ENCODE measurements at regions not wholly inside any gene's neighbourhood (a gene's known extent, or its start where the extent isn't known, plus 50 kb on each side); places are given as distances from the start of the nearest gene placed in this dataset.
A peak's percentile ranks its signal among the peaks of the same experiment; 100 is the strongest.

DNA sequence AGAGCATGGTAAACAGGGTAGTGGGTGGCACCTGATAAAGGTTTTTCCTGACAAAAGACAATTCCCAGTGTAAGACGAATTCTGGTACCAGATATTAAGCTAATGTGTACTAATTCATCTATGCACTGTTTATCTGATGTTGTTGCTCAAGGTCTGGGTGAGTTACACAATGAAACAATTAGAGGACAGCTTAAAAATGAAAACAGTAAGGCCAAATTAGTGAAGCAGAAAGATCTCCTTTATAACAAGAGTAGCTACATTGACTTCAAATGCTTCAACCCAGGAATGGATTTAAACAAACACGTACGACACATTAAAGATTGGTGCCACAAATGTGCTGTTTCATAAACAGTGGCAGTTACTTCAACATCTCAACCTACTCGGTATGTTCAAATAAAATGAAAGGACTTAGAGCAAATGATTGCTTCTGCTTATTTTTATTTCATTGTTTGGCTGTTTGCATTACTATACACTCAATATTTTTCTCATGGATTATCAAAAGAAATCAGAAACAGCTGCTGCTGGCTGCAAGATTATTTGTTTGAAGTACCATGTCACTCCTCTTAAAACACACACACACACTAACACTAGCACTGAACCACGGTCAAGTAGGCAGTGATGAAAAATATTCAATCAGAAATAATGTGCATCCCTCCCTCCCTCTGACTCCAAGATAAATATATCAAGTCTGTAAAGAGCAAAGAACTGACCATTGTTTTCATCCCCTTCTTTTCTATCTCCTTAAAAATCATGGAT, 94.4 kb upstream of the RND3 start:
- DNase-seq (ENCODE audit: low spot score): no peak

DNA sequence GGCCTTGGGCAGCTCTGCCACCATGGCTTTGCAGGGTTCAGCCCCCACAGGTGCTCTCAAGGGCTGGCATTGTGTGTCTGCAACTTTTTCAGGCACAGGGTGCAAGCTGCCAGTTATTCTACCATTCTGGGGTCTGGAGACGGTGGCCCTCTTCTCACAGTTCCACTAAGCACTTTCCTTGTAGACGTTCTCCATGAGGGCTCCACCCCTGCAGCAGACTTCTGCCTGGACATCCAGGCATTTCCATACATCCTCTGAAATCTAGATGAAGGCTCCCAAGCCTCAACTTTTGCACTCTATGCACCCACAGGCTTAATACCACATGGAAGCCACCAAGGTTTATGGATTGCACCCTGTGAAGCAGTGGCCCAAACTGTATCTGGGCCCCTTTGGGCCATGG, 91.0 kb upstream of the RND3 start:
- no peak for DNase-seq (ENCODE audit: low spot score)

DNA sequence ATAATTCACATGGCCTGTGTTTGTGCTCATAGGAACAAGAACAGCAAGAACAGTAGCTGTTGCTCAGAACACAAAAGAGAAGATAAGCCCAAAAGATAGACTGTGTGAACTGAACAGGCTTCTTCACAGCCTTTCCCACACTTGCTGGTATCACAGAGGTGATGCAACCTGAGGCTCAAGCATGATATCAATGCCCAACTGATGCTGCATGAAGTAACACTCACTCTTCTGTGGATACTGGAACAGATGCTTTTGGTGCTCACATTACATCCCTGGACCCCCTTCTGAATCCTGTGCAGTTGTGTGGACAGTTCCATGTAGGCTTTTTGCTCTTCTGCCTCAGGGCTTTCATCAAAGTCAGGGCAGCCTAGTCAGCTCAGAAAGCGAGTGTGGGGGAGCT, 88.4 kb upstream of the RND3 start:
- no peak for DNase-seq (ENCODE audit: low spot score)

DNA sequence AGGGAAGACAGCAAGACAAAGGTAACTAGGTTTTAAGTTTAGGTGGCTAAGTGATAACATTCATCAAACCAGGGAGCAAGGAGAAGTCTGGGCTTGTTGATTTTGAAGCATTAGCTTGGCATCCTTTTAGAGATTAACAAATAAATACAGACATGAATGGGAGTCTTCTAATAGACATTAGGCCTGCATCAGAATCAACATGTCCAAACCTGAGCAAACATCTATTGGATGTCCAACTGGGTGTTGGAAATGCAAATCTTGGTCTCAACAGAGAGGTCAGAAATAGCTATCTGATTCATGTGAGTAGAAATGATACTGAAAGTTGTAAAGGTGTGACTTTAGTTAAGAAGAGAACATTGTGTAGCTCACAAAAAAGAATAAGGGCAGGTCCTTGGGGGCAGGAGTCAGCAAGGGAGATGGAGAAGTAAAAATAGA, 85.5 kb upstream of the RND3 start:
- no peak for DNase-seq (ENCODE audit: low spot score)

DNA sequence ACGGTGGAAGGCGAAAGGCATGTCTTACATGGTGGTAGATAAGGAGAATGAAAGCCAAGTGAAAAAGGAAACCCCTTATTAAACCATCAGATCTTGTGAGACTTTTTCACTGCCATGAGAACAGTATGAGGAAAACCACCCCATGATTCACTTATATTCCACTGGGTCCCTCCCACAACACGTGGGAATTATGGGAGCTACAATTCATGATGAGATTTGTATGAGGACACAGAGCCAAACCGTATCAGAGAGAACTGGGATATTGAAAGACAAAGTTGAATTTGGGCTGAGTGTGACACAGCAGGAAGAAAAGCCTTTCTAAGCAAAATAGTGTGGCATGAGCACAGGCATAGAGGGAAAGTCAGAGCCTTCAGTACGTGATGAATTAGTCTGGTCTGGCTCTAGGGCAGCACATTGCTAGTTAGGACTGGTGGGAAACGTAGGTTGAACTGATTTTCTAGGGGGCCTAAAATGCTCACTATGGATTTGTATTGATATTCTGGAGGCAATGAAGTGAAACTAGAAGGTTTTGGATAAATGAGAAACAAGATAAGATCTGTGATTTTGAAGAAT, 84.8 kb upstream of the RND3 start:
- DNase-seq (ENCODE audit: low spot score): no peak

DNA sequence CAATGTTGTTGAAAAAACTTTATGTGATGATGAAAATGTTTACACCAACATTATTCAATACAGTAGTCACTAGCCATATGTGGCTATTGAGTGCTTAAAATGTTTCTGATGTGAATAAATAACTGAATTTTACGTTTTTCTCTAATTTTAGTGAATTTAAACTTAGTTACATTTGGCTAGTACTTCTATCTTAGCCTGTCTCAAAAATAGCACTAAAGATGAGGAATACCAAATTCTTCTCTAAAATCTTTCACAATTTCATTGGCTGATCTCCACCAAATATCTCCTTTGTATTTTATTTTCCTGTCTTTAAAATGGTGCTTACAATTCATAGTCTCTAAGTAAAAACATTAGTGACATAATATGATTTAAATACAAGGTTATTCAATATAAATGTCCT, 83.7 kb upstream of the RND3 start:
- DNase-seq (ENCODE audit: low spot score): no peak

DNA sequence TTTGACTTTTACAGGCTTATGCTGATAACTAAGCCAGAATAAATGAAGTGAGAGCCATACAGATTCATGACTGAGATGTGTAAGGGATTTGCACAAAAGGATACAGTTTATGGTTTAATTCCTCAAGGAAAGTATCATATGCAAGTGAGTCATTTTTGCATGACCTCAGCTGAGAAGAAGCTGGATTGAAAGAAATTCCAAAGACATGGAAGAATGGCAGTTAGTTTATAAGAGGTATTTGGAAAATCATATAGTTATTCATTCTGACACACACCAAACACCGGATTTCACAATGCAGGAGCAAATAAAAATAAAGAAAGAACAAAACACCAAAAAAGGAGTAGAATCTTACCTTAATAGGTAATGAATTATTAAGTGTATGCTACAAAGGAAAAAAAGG, 83.2 kb upstream of the RND3 start:
- no peak for DNase-seq (ENCODE audit: low spot score)

DNA sequence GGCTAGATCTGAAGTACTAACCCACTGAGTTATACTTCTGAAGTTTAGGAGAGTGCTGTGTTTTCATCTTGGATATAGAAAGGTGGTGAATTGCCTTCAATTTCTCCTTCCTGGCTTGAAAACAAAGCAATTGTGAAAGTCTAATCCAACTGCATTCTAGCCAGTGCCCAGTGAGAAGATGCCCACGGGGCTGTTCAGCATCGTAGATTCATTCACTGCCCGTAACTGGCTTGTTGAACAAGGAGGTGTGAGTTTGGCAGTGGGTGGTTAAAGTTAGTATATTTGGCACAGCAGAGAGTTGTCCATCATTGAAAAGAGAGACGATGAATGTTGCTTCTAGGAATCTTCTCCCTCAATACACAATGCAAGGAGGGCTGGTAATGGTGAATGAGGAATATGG, 82.3 kb upstream of the RND3 start:
- DNase-seq (ENCODE audit: low spot score): no peak

DNA sequence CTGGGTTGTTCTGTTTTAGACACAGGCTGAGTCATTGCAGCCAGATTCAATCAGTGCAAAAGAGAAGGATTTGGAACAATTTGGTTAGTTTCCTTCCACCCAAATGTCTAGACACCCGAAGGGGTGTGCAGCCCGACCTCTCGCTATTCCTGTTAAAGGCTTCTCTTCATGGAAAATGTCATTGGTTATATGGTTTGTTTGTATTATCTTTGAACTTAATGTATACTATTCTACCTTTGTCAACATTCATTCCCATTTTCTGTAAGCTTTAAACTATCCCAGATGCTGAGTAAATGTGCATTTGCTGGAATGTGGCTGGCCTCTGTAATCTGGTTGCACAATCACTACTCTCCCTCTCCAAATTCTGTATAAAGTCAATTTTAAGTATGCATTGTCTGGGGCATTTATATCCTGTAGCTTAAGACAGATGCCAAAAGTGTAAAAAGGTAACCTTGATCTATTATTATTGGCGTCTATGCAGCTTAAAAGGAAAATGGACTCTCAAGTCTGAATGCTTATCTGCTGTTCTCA, 80.4 kb upstream of the RND3 start:
- DNase-seq (ENCODE audit: low spot score): no peak

DNA sequence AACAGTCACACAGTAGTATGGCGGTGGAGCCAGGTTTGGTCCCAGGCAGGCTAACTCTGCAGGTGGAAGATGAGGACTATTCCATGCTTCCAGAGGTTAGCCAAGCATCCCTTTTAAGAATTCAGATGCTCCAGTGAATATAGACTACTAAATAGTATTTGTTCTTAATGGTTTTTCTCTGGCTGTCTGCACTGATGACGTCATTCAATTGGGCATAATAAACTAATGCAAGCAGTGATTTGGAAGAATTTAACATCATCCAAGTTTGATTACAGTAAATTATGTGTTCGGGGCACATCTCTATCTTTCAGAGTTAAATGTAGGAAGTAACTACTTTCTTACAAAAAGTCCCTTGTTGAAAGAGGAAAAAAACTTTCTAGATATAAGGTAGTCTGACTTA, 78.8 kb upstream of the RND3 start:
- DNase-seq (ENCODE audit: low spot score): no peak

DNA sequence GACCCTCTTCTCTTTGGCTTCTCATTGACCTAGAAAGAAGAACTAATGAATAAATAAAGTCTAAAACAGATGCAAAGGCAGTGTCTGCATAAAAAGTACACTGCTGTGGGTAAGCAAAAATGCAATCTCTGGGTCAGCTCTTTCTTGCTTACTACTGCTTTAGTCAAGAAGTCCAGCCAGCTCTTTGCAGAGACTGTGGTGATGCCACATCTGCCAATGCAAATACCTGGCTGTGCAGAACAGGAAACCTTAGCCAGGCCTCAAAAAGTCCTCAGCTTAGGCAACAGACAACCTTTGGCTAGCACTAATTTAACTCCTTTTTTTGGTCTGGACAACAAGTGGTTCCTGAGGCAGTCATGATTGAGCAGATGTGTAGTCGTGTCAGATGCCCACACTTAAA, 73.6 kb upstream of the RND3 start:
- DNase-seq (ENCODE audit: low spot score): no peak

DNA sequence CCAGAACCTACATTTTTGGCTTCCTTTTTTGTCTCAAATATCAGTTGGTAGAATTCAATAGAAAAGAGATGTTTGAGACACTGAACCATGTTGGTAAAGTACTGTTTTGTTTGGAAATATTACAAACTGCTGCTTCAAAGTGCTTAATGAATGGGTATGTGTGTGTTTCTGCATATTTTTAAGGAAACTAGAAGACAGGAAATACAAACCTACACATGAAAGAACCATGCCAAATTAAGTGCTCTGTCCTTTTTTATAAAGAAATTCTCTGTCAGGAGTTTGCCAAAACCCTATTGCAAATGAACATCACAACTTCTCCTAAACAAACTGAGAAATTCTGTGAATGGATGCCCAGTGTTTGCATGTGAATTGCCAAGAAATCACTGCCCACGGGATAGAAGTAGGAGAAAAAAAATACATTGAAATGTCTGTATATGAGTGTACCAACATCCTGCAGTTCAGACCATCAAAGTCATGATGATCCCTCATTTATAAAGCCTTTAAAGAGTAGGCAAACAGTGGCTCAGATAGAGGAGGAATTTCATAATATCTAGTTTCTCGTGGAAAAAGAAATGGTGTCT, 69.6 kb upstream of the RND3 start:
- DNase-seq (ENCODE audit: low spot score): no peak

DNA sequence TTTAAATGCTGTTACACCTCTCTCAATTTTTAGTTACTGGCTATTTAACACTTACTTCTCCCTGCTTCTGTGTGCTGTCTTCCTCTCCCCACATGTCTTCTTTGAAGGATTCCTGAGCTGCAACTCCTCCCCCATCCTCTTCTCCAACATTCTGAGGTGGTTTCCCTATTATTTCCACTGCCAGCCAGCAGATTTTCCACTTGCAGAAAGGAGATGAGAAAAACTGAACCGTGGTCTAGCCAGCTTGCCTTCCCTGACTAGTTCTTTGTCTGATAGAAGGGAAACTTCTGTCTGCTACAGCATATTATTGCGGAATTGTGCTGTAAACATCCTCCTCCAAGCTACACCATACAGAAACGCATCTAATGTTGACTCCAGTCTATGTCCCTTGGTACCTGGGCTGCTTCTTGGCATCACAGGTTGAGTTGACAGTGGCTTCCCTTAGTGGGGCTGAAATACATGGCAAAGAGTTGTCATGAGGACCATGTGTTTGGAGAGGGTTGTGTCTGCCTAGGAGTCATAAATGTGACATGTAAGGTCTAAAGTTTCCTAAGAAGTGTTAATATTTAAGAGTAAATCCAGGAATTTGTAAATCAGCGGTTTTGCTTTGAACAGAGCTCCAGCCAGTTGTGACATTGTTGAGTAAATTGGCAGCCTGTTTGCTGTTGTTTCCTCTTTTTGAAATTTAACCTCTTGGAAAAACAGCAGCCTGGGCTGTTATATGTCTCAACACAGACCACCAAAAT, 68.3 kb upstream of the RND3 start:
- DNase-seq (ENCODE audit: low spot score): peak; percentile 32

DNA sequence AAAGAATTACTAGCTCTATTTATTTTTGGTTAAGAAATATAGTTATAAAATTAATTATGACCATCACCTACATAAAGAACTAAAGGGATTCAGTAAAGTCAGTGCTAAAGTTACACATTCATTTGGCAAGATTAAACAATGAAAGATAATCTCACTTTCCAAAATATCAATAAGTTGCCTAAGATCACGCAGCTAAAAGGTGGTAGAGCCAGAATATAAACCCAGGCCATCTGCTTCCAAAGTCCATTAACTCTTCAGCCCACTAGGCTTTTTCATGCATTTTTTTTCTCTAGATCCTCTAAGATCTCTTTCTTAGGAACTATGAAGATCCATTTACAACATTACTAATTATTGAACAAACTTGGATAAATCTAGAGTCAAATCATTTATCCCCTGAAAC, 66.6 kb upstream of the RND3 start:
- DNase-seq (ENCODE audit: low spot score): no peak

DNA sequence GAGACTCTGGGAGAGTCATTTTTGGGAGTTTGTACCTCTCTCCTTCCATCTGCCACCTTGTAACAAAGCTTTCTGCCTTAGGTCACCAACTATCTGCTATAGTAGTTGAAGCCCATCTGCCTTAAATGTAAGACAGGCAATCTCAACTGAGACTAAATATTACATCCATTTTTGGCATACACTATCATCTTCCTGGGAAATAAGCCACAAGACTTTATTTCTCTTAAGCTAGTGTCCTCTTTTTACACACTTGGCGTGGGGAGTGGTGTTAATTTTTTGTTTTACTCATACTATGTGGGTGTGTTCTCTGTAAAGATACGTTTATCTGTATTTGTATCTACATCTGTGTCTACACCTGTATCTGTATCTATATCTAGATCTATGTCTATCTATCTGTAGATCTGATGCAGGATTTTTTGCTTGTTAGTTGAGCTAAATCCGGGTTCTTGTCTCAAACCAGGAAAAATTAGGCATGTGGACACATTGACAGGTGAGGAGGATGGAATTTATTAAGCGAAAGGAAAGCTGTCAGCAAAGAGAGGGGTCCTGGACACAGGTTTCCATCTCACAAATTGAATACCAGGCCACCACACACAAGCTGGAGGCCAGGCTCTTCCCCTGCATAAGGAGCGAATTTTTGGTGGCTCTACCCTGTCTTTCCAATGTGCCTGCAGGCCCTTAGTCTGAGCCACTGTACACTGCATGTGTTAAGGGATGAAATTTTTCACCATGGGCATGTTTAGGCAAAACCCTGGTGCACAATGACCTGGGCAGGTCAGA, 64.8 kb upstream of the RND3 start:
- DNase-seq (ENCODE audit: low spot score): no peak

DNA sequence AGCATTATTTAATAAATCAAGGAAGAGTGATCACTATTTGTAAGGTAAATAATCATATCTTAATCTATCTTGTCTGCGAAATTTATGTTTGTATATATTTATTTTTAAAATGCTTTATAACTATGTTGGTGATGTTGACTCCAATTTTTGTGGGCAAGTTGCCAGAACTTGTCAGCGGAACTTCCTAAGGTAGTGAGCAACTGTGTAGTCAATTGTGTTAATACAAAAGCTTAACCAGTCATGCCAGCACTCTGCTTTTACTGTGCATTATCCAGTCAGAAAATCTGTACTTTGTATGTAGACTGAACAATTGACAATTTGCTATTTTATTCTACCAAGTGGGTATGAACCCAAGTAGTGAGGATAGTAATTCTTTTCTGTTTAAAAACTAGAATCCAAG, 61.9 kb upstream of the RND3 start:
- no peak for DNase-seq (ENCODE audit: low spot score)

DNA sequence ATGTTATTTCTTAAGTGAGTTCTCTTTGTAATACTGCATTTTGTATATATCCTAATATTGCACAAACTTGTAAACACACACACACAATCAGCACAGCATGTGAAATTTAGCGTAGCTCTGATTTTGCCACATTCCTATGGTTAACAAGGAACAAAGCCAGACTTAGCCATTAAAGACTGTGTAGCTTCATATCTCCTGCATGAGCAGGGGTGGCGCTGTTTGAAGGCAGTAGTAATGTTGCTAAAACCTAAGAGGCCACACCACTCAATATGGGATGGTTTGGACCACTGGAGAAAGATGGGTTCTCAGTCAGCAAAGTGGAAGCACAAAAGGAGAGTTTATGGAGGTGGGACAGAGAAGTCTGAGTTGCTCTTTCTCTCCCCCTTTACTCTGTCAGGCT, 61.1 kb upstream of the RND3 start:
- DNase-seq (ENCODE audit: low spot score): peak; percentile 79

DNA sequence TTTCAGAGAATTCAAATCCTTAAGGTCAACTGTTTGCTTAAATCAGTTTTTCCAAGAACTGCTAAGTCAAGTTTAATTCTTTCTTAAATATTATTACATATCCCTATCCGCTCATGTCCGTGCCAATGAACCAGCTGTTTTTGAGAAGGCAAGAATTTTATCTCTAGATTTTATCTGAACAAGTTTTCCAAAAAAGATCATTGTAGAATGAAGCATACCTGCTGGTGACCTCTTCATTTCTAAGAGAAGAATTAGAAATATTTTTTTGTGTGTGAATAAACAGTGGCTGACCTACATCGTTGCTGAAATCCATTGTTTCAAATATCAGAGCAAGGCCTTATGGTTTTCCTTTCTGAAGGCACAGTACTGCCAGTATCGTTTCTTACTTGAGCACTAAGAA, 58.4 kb upstream of the RND3 start:
- DNase-seq (ENCODE audit: low spot score): no peak

DNA sequence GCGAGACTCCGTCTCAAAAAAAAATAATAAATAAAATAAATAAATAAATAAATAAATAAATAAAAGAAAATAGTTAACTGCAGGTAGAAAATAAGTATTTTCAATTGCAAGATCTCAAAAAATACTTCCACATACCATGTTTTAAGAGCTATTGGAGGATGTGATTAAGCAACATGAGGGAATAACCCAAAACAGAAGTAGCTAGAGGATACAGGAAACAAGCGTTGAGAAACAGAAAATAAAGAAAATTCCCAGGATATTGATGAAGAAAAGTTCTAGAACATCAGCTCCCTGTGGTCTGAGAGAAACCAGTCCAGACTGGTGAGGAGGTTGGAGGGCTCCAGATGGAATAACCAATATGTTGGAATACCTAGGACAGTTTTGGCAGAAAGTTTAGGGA, 57.3 kb upstream of the RND3 start:
- DNase-seq (ENCODE audit: low spot score): no peak

DNA sequence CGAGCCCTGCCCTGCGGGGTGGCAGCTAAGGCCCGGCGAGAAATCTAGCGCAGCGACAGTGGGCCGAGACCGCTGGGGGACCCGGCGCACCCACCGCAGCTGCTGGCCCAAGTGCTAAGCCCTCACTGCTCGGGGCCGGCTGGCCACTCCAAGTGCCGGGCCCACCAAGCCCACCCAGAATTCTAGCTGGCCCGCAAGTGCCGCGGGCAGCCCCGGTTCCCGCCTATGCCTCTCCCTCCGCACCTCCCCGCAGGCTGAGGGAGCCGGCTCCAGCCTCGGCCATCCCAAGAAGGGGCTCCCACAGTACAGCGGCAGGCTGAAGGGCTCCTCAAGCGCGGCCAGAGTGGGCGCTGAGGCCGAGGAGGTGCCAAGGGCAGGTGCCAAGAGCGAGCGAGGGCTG, 55.2 kb upstream of the RND3 start:
- DNase-seq (ENCODE audit: low spot score): no peak

DNA sequence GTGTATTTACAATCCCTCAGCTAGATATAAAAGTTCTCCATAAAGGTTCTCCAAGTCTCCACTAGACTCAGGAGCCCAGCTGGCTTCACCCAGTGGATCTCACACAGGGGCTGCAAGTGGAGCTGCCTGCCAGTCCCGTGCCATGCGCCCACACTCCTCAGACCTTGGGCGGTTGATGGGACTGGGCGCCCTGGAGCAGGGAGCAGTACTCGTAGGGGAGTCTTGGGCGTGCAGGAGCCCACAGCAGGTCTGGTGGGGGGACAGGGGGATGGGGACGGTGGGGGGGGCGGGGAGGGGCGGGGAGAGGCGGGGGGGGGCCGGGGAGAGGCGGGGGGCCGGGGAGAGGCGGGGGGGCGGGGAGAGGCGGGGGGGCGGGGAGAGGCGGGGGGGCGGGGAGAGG, 54.7 kb upstream of the RND3 start:
- DNase-seq (ENCODE audit: low spot score): no peak

DNA sequence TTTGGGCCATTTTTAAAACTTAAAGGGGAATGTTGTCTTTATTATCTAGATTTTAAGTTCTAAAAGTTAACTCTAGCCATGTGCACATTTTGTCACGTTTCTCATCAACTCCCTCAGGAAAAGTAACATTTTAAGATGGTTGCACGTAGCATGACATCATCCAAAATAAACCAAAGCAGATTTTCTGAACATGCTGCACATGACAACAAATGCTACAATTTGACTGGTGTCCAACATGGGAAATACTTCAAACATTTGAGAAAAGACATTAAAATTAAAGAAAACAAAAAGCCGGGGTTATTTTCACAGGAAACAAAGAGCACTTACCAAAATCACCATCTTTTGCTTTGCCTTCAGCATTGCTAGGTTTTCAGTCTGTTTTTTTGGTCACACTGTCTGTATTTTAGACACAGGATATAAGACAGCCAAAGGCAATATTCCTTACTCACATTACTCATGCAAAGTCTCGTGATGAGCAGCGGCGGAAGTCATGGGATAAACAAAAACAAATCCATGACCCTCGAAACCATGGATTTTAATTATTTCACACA, 51.3 kb upstream of the RND3 start:
- DNase-seq (ENCODE audit: low spot score): no peak
